GM10266 (cell line): ENCODE measurements at regions not wholly inside any gene's neighbourhood (a gene's known extent, or its start where the extent isn't known, plus 50 kb on each side); places are given as distances from the start of the nearest gene placed in this dataset.

Experiments
- DNase-seq: peaks from one replicate; pipeline ENCODE4 v3.0.0; 2012; ENCODE audit errors: extremely low spot score
- TF ChIP-seq, protein P1 (sequence below): IDR thresholded peaks from 2 replicates; pipeline ENCODE4 v1.5.1; 2012; ENCODE audit warnings: mild to moderate bottlenecking, low read depth; ENCODE audit not compliant: control insufficient read depth, insufficient read depth; ENCODE audit errors: missing control alignments

DNA sequence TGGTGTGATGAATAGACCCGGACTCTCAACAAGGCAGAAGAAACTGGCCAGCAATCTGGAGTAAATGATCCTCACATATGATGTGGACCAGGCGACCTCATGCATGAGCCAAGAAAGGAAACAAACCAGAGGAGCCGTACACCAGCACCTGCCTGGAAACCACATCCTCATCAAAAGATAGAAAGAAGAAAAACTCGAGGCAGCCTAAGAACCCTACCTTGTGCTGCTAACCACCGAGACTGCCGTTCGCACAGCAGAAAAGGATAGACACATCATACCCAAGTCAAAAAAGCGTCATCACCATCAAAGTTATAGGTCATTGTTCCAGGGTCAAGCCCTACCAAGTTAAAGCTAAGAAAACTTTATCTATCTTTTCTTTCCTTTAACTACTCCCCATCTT is 66.7 kb downstream of the RESF1 start:
- TF ChIP-seq, protein P1, sequence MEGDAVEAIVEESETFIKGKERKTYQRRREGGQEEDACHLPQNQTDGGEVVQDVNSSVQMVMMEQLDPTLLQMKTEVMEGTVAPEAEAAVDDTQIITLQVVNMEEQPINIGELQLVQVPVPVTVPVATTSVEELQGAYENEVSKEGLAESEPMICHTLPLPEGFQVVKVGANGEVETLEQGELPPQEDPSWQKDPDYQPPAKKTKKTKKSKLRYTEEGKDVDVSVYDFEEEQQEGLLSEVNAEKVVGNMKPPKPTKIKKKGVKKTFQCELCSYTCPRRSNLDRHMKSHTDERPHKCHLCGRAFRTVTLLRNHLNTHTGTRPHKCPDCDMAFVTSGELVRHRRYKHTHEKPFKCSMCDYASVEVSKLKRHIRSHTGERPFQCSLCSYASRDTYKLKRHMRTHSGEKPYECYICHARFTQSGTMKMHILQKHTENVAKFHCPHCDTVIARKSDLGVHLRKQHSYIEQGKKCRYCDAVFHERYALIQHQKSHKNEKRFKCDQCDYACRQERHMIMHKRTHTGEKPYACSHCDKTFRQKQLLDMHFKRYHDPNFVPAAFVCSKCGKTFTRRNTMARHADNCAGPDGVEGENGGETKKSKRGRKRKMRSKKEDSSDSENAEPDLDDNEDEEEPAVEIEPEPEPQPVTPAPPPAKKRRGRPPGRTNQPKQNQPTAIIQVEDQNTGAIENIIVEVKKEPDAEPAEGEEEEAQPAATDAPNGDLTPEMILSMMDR: no peak
- peak; percentile 15 for DNase-seq

DNA sequence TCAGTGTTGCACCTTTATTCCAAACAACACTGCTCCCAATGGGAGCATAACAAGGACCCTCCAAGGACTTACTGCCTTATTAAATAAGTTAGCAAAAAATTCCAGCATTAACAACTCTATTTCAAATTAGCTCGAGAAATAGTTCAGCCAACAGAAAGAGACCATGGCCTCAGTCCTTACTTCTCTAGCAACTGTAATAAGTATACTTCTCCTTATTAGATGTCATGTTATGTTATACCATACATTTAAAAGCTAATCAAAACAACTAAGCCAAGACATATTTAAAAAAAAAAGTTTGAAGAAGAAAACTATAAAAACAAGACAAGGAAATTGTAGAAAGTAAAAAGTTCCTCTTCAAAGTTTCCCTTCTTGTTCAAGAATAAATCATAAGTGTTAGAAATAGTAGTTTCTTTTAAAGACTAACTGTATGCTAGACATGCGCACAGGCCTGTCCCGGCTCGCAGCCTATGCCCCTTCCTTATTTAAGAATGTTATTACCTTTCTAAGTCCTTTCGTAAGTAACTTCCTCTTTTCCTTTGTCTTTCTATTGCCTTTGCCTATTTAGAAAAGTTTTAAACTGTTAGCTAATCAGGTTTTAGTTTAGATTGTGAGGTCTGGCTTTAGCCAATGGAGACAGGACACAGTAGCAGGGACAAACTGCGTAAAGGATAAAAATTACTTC is 68.6 kb downstream of the RESF1 start:
- TF ChIP-seq, protein P1: no peak
- DNase-seq: no peak

DNA sequence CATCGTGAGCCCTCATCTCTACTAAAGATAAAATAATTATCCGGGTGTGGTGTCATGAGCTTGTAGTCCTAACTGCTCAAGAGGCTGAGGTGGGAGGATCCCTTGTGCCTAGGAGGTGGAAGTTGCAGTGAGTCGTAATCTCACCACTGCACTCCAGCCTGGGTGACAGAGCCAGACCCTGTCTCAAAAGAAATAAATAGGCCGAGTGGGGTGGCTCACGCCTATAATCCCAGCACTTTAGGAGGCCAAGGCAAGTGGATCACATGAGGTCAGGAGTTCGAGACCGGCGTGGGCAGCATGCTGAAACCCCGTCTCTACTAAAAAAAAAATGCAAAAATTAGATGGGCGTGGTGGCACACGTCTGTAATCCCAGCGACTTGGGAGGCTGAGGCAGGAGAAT is 70.9 kb downstream of the RESF1 start:
- TF ChIP-seq, protein P1: no peak

DNA sequence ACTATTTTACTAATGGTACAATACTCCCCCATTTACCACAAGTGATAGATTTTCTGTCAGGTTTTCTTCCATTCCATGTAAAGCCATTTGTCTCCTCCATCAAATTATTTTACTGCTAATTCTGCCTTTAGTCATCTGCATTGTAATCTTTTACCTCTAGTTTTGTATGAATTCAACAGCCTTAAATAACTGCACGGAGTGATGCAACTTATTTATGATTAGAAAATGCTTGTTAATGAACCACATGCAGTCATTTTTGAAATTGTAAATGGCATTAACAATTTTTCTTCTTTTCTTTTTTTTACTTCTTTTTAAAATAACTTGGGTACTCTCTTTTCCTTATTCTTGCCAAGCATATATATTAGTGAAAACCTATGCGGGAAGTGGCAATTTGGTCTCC is 71.5 kb downstream of the RESF1 start:
- DNase-seq: no peak
- TF ChIP-seq, protein P1: no peak

More for the DNA sequence above, 70.9 kb downstream of the RESF1 start:
- DNase-seq: no peak

GRCh38 chr12:32031109-32031508 is 71.9 kb downstream of the RESF1 start:
- no peak for DNase-seq

DNA sequence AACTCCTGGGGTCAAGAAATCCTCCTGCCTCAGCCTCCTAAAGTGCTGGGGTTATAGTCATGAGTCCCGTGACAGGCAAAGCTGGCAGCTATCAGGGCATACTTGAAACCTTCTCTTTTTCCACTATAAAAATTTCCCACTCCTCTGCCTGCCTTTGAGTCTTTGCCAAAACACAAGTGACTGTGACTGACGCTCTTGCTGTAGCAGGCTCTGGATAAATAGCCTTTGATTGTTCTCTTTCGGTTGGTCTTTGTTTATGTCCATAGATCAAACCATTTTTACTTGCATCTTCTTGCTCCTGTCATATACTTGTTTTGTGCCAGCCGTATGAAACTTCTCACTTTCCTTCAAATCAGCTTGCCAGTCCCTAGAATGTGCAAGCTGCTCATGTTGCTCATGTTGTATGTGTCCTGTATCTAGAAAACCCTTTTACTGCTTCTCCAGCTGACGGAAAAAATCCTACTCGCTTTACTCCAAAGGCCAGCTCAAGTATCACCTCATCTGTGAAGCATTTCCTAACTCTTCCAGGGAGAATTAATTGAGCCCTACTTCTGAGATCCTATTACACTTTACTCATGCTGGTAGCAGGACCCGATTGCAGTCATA is 73.1 kb downstream of the RESF1 start:
- TF ChIP-seq, protein P1: no peak
- DNase-seq: no peak

More at GRCh38 chr12:32031109-32031508, 71.9 kb downstream of the RESF1 start:
- TF ChIP-seq, protein P1: no peak

- no peak for DNase-seq
- TF ChIP-seq, protein P1: no peak
These were observed 73.2 kb upstream of the BICD1 start for GRCh38 chr12:32033406-32033805.
